Endothelial cell of umbilical vein (primary cell): ENCODE measurements at regions not wholly inside any gene's neighbourhood (a gene's known extent, or its start where the extent isn't known, plus 50 kb on each side); places are given as distances from the start of the nearest gene placed in this dataset.
A peak's percentile ranks its signal among the peaks of the same experiment; 100 is the strongest.

Experiments
- EZH2 ChIP-seq: IDR thresholded peaks from 2 replicates; pipeline ENCODE4 v1.6.1; 2012; ENCODE audit warnings: borderline replicate concordance, low read depth, mild to moderate bottlenecking, moderate library complexity, low read length, inconsistent platforms; ENCODE audit not compliant: severe bottlenecking
- JUN ChIP-seq: IDR thresholded peaks from 2 replicates; pipeline ENCODE4 v1.6.1; 2011; ENCODE audit warnings: borderline replicate concordance, low read depth; ENCODE audit not compliant: insufficient read length, insufficient read depth
- POLR2A ChIP-seq: IDR thresholded peaks from 2 replicates; pipeline ENCODE4 v1.6.1; 2012; ENCODE audit warnings: low read depth, mild to moderate bottlenecking, control low read depth, low read length
- TF ChIP-seq, protein P1 (sequence below), 2 donors: IDR thresholded peaks; 1 replicate in 1 of 2; 2 replicates in 1 of 2; pipeline ENCODE4 v1.5.1; 2011; ENCODE audit warnings: low read length in 2 of 2, mild to moderate bottlenecking in 2 of 2, moderate library complexity in 2 of 2, control low read depth in 1 of 2, inconsistent platforms in 1 of 2, low read depth in 1 of 2; ENCODE audit not compliant: insufficient read depth in 1 of 2; ENCODE audit errors: extremely low read depth in 1 of 2

DNA sequence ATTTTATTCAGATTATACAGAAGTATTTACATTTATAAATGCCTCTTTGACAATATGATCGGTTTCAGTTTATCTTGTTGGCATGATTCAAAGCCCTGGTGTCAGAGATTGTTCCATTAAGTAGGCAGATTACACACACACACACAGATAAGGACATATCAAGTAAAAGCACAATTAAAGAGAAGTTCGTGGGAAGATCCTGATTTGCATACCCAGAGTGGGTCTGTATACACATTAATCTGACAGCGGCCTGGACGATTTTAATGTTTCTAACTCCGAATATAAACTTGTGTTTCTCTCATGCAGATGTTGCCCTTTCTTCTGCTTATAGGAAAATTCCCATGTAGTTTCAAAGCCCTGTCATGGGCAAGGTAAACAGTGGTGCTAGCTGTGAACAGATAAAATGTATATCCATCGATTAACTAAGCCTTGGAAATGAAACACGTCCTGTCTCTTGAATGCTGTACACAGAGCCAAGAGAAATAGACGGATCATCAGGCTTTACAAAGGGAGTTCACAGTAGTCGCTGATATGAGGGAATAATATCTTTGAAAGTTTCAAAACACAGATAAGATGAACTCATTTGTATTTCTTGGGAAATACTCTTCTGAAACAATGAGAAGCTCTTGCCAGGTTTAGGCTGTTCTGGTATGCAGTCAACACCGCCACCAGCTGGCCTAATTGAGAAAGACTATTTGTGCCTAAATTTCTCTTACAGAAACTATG, 108.2 kb upstream of the GMDS start:
- TF ChIP-seq, protein P1, sequence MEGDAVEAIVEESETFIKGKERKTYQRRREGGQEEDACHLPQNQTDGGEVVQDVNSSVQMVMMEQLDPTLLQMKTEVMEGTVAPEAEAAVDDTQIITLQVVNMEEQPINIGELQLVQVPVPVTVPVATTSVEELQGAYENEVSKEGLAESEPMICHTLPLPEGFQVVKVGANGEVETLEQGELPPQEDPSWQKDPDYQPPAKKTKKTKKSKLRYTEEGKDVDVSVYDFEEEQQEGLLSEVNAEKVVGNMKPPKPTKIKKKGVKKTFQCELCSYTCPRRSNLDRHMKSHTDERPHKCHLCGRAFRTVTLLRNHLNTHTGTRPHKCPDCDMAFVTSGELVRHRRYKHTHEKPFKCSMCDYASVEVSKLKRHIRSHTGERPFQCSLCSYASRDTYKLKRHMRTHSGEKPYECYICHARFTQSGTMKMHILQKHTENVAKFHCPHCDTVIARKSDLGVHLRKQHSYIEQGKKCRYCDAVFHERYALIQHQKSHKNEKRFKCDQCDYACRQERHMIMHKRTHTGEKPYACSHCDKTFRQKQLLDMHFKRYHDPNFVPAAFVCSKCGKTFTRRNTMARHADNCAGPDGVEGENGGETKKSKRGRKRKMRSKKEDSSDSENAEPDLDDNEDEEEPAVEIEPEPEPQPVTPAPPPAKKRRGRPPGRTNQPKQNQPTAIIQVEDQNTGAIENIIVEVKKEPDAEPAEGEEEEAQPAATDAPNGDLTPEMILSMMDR (IDR thresholded peaks at IDR 0.05; ENCODE audit: extremely low read depth in 1 of 2, insufficient read depth in 1 of 2, low read depth in 1 of 2, low read length in 2 of 2): peak; percentile 64 to 66
- TF ChIP-seq EZH2: no peak
- no peak for TF ChIP-seq JUN
- TF ChIP-seq POLR2A: no peak
